ENCODE measurements at regions not wholly inside any gene's neighbourhood (a gene's known extent, or its start where the extent isn't known, plus 50 kb on each side); places are given as distances from the start of the nearest gene placed in this dataset.

GRCh38 chr18:76545433-76546087, 50.5 kb upstream of the ZNF516 start:
- DNase-seq (ENCODE audit: low spot score): no peak

- DNase-seq (ENCODE audit: low spot score): no peak
These were observed 49.7 kb upstream of the ZNF516 start for GRCh38 chr18:76544511-76545345.
